HepG2 (cell line): ENCODE measurements at regions not wholly inside any gene's neighbourhood (a gene's known extent, or its start where the extent isn't known, plus 50 kb on each side); places are given as distances from the start of the nearest gene placed in this dataset.

Experiments
- ATAC-seq: fragments of 200-7000 bp; cut with Tn5 transposase; 3 replicates; pipeline ENCODE4 v1.9.1; 2020; ENCODE audit warnings: mild to moderate bottlenecking, moderate library complexity
- BruUV-seq: library from RNA; stranded (reverse); fragments of 400-500 nt; replicated peaks from 2 replicates; lab custom pipeline; 2021; lab: Mats Ljungman, UMichigan
- CTCF ChIA-PET: fragments of 300-600 bp; formaldehyde crosslinking; extraction: SDS; loops from one replicate; lab custom pipeline; 2021; ENCODE audit warnings: low total read pairs, inconsistent platforms, low intra/inter-chr PET ratio; lab: Yijun Ruan, JAX
- POLR2A ChIA-PET: fragments of 350-600 bp; sonication (Branson Sonifier 250); formaldehyde crosslinking; loops from one replicate; lab custom pipeline; 2020; ENCODE audit warnings: antibody characterized with exemption, inconsistent platforms; lab: Yijun Ruan, JAX
- DNase-seq: peaks from one replicate; pipeline ENCODE4 v3.0.0-alpha.2; 2015; ENCODE audit warnings: low spot score
- FAIRE-seq: peaks from 3 replicates; lab custom pipeline; 2011; peaks lifted over from hg19 to GRCh38; lab: Jason Lieb, UNC
- H2AFZ ChIP-seq: one replicate; pipeline ENCODE4 v1.6.1; 2011; ENCODE audit warnings: low read length, inconsistent platforms
- H3K27ac ChIP-seq: fragments of 300-600 bp; 3 replicates; pipeline ENCODE4 v1.8.0; 2011; ENCODE audit warnings: mixed run types, mild to moderate bottlenecking, mixed read lengths, low read length, inconsistent platforms; ENCODE audit not compliant: insufficient read depth; ENCODE audit errors: extremely low read length
- H3K27me3 ChIP-seq, 2 experiments: fragments of 200-600 bp in 1 of 2; 2 replicates in 1 of 2; 3 replicates in 1 of 2; pipeline versions ENCODE4 v1.6.0 to v1.8.0; 2011; ENCODE audit warnings: low read length in 2 of 2, mild to moderate bottlenecking in 2 of 2, moderate library complexity in 2 of 2, inconsistent platforms in 1 of 2; ENCODE audit not compliant: insufficient read depth in 2 of 2, control insufficient read depth in 1 of 2
- H3K36me3 ChIP-seq, 2 experiments: fragments of 200-600 bp in 1 of 2; replicated peaks in 1 of 2; 2 replicates in 1 of 2; 3 replicates in 1 of 2; pipeline versions ENCODE4 v1.5.1 to v1.8.0; 2011; ENCODE audit warnings: low read length in 2 of 2, inconsistent platforms in 1 of 2; ENCODE audit not compliant: insufficient read depth in 2 of 2, control insufficient read depth in 1 of 2
- H3K4me1 ChIP-seq: 2 replicates; pipeline ENCODE4 v1.5.1; 2012; ENCODE audit warnings: low read length, inconsistent platforms; ENCODE audit not compliant: insufficient read depth
- H3K4me2 ChIP-seq: 2 replicates; pipeline ENCODE4 v1.6.0; 2011; ENCODE audit warnings: low read depth, low read length, inconsistent platforms
- H3K4me3 ChIP-seq, 3 experiments: fragments of 200-600 bp in 1 of 3; sonication (generic), shearing (Covaris generic) in 1 of 3; replicated peaks in 1 of 3; 2 replicates each; pipeline ENCODE4 v1.5.1; 2011 to 2016; ENCODE audit warnings: low read length in 3 of 3, inconsistent platforms in 2 of 3, low read depth in 2 of 3, mild to moderate bottlenecking in 2 of 3, control low read depth in 1 of 3, mixed read lengths in 1 of 3; ENCODE audit not compliant: insufficient read depth in 1 of 3
- H3K79me2 ChIP-seq: one replicate; pipeline ENCODE4 v1.6.1; 2011; ENCODE audit warnings: low read length, inconsistent platforms; ENCODE audit not compliant: insufficient read depth
- H3K9ac ChIP-seq: 2 replicates; pipeline ENCODE4 v1.6.0; 2011; ENCODE audit warnings: mild to moderate bottlenecking, low read depth, low read length, inconsistent platforms; ENCODE audit not compliant: insufficient read depth
- H3K9me3 ChIP-seq: 2 replicates; pipeline ENCODE4 v1.5.1; 2012; ENCODE audit warnings: mild to moderate bottlenecking, low read length
- H4K20me1 ChIP-seq: 2 replicates; pipeline ENCODE4 v1.6.0; 2011; ENCODE audit warnings: inconsistent platforms, mild to moderate bottlenecking, low read length, moderate library complexity; ENCODE audit not compliant: insufficient read depth
- CCAR2 ChIP-seq: fragments of 200-400 bp; formaldehyde crosslinking; optimal IDR thresholded peaks from 2 replicates; pipeline ENCODE3; 2018; ENCODE audit warnings: low read depth, mild to moderate bottlenecking, low read length, moderate library complexity
- EP300 ChIP-seq, 3 experiments: sonication (generic) in 1 of 3; formaldehyde crosslinking in 1 of 3; IDR thresholded peaks; 2 replicates each; pipeline versions ENCODE4 v1.5.1 to v1.6.1; 2011 to 2020; ENCODE audit warnings: low read depth in 2 of 3, low read length in 2 of 3, borderline replicate concordance in 1 of 3, improper control_type of control experiment in 1 of 3, mild to moderate bottlenecking in 1 of 3, missing genetic modification reagents in 1 of 3, moderate library complexity in 1 of 3
- FOXO1 ChIP-seq: sonication (generic); formaldehyde crosslinking; IDR thresholded peaks from 2 replicates; pipeline ENCODE4 v1.4.0; 2020; ENCODE audit warnings: missing genetic modification reagents
- HNF4A ChIP-seq: sonication (generic); formaldehyde crosslinking; IDR thresholded peaks from 2 replicates; pipeline ENCODE4 v1.4.0; 2020; ENCODE audit warnings: missing genetic modification reagents
- HOXA3 ChIP-seq: sonication (generic); formaldehyde crosslinking; IDR thresholded peaks from 2 replicates; pipeline ENCODE4 v1.5.0; 2020; ENCODE audit warnings: missing genetic modification reagents
- POLR2AphosphoS5 ChIP-seq: IDR thresholded peaks from 2 replicates; pipeline ENCODE4 v1.6.1; 2012; ENCODE audit warnings: low read depth, low read length
- SALL1 ChIP-seq: sonication (generic); formaldehyde crosslinking; IDR thresholded peaks from 2 replicates; pipeline ENCODE4 v1.8.0; 2022; ENCODE audit warnings: mild to moderate bottlenecking, missing genetic modification reagents
- SOX13 ChIP-seq, 3 experiments: fragments of 450-650 bp in 1 of 3; sonication (generic) in 1 of 3; formaldehyde crosslinking in 1 of 3; IDR thresholded peaks in 2 of 3; conservative IDR thresholded peaks in 1 of 3; 2 replicates each; pipeline versions ENCODE4 v1.5.0 to v1.6.1; 2016 to 2020; ENCODE audit warnings: antibody characterized with exemption in 1 of 3, mild to moderate bottlenecking in 1 of 3, missing compliant biosample characterization in 1 of 3, missing genetic modification reagents in 1 of 3, moderate library complexity in 1 of 3
- ZMYM4 ChIP-seq: sonication (generic); formaldehyde crosslinking; IDR thresholded peaks from 2 replicates; pipeline ENCODE4 v1.8.1; 2023; ENCODE audit warnings: mild to moderate bottlenecking, missing genetic modification reagents
- ZNF501 ChIP-seq: sonication (generic); formaldehyde crosslinking; IDR thresholded peaks from 2 replicates; pipeline ENCODE4 v1.5.1; 2020; ENCODE audit warnings: mild to moderate bottlenecking, moderate library complexity, missing genetic modification reagents
- ZNF644 ChIP-seq: IDR thresholded peaks from 2 replicates; pipeline ENCODE4 v1.6.1; 2016; ENCODE audit warnings: low read depth
- WGBS: methylation state at CpG from one replicate; pipeline ENCODE4 v1.1.6; 2017; ENCODE audit warnings: low lambda C conversion rate; 5-methylcytosine and 5-hydroxymethylcytosine counted together
- in situ Hi-C: cut with HindIII; loops from 2 replicates; pipeline ENCODE4 v1.10.0; 2017; ENCODE audit warnings: low pct_unique_long_range_greater_than_20kb; ENCODE audit not compliant: extremely low pct_ligation_motif_present
- intact Hi-C: fragments of 100-400 bp; cut with micrococcal nuclease; formaldehyde crosslinking; loops from one replicate; pipeline ENCODE4 v1.10.0; 2022; ENCODE audit not compliant: unreplicated experiment
- TF ChIP-seq, protein P1 (sequence below): sonication (generic); formaldehyde crosslinking; IDR thresholded peaks from 2 replicates; pipeline ENCODE4 v1.4.0; 2020; ENCODE audit warnings: mild to moderate bottlenecking, missing genetic modification reagents
- TF ChIP-seq, protein P2 (sequence below), 2 experiments: sonication (generic) in 1 of 2; formaldehyde crosslinking in 1 of 2; IDR thresholded peaks; 2 replicates each; pipeline versions ENCODE4 v1.4.0 to v1.6.1; 2016 to 2020; ENCODE audit warnings: borderline replicate concordance in 1 of 2, low read depth in 1 of 2, mild to moderate bottlenecking in 1 of 2, missing genetic modification reagents in 1 of 2
- TF ChIP-seq, protein P3 (sequence below): sonication (generic); formaldehyde crosslinking; IDR thresholded peaks from 2 replicates; pipeline ENCODE4 v1.4.0; 2020; ENCODE audit warnings: missing genetic modification reagents

DNA sequence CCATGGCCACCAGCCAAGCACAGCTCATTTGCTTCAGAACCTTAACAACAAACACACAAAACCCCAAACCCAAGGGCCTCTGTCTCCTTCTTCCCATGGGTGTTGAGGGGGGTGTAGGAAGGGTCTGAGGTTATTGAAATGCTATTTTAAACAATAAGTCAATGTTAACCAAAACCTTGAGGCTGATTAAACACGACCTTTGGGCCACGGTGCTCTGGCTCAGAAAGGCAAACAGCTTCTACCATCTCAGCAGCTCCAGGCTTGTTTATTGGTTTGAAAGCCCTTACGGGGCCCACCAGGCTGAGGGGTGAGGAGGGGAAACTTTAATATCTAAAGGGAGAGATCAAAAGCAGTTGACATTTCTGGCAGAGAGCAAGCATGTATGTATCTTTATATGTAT, 185.7 kb upstream of the IRX6 start:
- intact Hi-C loops: no loop called here
- DNase-seq: peak; percentile 46
- Histone ChIP-seq H3K27ac (no peak overlapping the region), H4K20me1 (no peaks in the 10 kb centered on the region), H3K27me3 (no peaks in the 10 kb centered on the region), H3K9me3 (no peaks in the 10 kb centered on the region), H3K36me3 (no peaks in the 10 kb centered on the region), H3K4me2 (peak overlapping the region; percentile 69), H3K79me2 (no peaks in the 10 kb centered on the region), H3K9ac (no peak overlapping the region), H3K4me1 (peaks cover 28% of the 10 kb centered on the region), H3K4me3 (peak overlapping the region in 2 of 3 experiments; percentile 9 to 24; a peak in 2 of 6 replicates), H2AFZ (no peak overlapping the region)
- no TSS peak for BruUV-seq
- peak; percentile 30 for FAIRE-seq
- ChIA-PET CTCF (no interaction called here), POLR2A (interaction anchor here (0.9 kb wide), 1 partner anchor 962 kb away, joined by 3 read pairs; no protein-coding TSS in a partner anchor)
- in situ Hi-C loops: no loop called here
- peak; percentile 82 for ATAC-seq
- 0% methylated on average over 3 of the region's 3 CpGs for WGBS
- TF ChIP-seq FOXO1 (CRISPR knock-in tag) (peak; percentile 35; the same call in 1 of the 2 replicates), ZMYM4 (CRISPR knock-in tag) (peak; percentile 33; the same call in 1 of the 2 replicates), EP300 (IDR thresholded peaks at IDR 0.05; ENCODE audit: low read depth in 2 of 2, low read length in 2 of 2) (peak in 1 of 2 experiments; percentile 48; a peak in 2 of 4 replicates), EP300 (CRISPR knock-in tag; IDR thresholded peaks at IDR 0.05; ENCODE audit: borderline replicate concordance) (no peak), ZNF644 (CRISPR knock-in tag) (peak; percentile 25; the same call in 1 of the 2 replicates), HNF4A (CRISPR knock-in tag) (peak; percentile 82), SOX13 (IDR thresholded peaks at IDR 0.05) (no peak), SOX13 (CRISPR knock-in tag; conservative IDR thresholded peaks at IDR 0.05 in 1 of 2, IDR thresholded peaks at IDR 0.05 in 1 of 2) (peak in 1 of 2 experiments; percentile 50; a peak in 1 of 4 replicates), ZNF501 (0 out of 2 replicates have a peak, but pooled peaks have one; percentile 35), CCAR2 (no peak), POLR2AphosphoS5 (no peak), SALL1 (peak; percentile 55; the same call in 1 of the 2 replicates), HOXA3 (CRISPR knock-in tag) (0 out of 2 replicates have a peak, but pooled peaks have one; percentile 16)
- TF ChIP-seq, protein P1, sequence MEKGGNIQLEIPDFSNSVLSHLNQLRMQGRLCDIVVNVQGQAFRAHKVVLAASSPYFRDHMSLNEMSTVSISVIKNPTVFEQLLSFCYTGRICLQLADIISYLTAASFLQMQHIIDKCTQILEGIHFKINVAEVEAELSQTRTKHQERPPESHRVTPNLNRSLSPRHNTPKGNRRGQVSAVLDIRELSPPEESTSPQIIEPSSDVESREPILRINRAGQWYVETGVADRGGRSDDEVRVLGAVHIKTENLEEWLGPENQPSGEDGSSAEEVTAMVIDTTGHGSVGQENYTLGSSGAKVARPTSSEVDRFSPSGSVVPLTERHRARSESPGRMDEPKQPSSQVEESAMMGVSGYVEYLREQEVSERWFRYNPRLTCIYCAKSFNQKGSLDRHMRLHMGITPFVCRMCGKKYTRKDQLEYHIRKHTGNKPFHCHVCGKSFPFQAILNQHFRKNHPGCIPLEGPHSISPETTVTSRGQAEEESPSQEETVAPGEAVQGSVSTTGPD (CRISPR knock-in tag): 0 out of 2 replicates have a peak, but pooled peaks have one; percentile 63
- TF ChIP-seq, protein P2, sequence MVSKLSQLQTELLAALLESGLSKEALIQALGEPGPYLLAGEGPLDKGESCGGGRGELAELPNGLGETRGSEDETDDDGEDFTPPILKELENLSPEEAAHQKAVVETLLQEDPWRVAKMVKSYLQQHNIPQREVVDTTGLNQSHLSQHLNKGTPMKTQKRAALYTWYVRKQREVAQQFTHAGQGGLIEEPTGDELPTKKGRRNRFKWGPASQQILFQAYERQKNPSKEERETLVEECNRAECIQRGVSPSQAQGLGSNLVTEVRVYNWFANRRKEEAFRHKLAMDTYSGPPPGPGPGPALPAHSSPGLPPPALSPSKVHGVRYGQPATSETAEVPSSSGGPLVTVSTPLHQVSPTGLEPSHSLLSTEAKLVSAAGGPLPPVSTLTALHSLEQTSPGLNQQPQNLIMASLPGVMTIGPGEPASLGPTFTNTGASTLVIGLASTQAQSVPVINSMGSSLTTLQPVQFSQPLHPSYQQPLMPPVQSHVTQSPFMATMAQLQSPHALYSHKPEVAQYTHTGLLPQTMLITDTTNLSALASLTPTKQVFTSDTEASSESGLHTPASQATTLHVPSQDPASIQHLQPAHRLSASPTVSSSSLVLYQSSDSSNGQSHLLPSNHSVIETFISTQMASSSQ (IDR thresholded peaks at IDR 0.05; ENCODE audit: low read depth): 0 out of 2 replicates have a peak, but pooled peaks have one; percentile 2
- TF ChIP-seq, protein P2 (CRISPR knock-in tag; IDR thresholded peaks at IDR 0.05; ENCODE audit: borderline replicate concordance): no peak
- TF ChIP-seq, protein P3, sequence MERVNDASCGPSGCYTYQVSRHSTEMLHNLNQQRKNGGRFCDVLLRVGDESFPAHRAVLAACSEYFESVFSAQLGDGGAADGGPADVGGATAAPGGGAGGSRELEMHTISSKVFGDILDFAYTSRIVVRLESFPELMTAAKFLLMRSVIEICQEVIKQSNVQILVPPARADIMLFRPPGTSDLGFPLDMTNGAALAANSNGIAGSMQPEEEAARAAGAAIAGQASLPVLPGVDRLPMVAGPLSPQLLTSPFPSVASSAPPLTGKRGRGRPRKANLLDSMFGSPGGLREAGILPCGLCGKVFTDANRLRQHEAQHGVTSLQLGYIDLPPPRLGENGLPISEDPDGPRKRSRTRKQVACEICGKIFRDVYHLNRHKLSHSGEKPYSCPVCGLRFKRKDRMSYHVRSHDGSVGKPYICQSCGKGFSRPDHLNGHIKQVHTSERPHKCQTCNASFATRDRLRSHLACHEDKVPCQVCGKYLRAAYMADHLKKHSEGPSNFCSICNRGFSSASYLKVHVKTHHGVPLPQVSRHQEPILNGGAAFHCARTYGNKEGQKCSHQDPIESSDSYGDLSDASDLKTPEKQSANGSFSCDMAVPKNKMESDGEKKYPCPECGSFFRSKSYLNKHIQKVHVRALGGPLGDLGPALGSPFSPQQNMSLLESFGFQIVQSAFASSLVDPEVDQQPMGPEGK: peak; percentile 16; the same call in 1 of the 2 replicates
